Cardiac muscle cell (in vitro differentiated cells and primary cell): ENCODE measurements at regions not wholly inside any gene's neighbourhood (a gene's known extent, or its start where the extent isn't known, plus 50 kb on each side); places are given as distances from the start of the nearest gene placed in this dataset.
A peak's percentile ranks its signal among the peaks of the same experiment; 100 is the strongest.

Source experiments
- DNase-seq, 2 donors: peaks; one replicate each; pipeline versions ENCODE4 v3.0.0 to v3.0.0-alpha.2; 2010 to 2017; ENCODE audit warnings: low read depth in 1 of 2, low spot score in 1 of 2
- H3K27ac ChIP-seq: fragments of 200-600 bp; sonication (generic); 2 replicates; pipeline ENCODE4 v1.5.1; 2016
- H3K27me3 ChIP-seq: fragments of 200-600 bp; sonication (generic); 2 replicates; pipeline ENCODE4 v1.6.0; 2016; ENCODE audit warnings: control low read depth
- H3K36me3 ChIP-seq: fragments of 200-600 bp; sonication (generic); 2 replicates; pipeline ENCODE4 v1.5.1; 2016; ENCODE audit warnings: control low read depth
- H3K4me1 ChIP-seq: fragments of 200-600 bp; sonication (generic); 2 replicates; pipeline ENCODE4 v1.8.1; 2017; ENCODE audit warnings: low read depth, mild to moderate bottlenecking, mixed run types
- H3K4me3 ChIP-seq: fragments of 200-600 bp; sonication (generic); 2 replicates; pipeline ENCODE4 v1.5.1; 2016; ENCODE audit warnings: mild to moderate bottlenecking
- H3K9me3 ChIP-seq: fragments of 200-600 bp; sonication (generic); 2 replicates; pipeline ENCODE4 v1.5.1; 2017; ENCODE audit warnings: low read depth, mild to moderate bottlenecking, control low read depth
- CTCF ChIP-seq: IDR thresholded peaks from 2 replicates; pipeline ENCODE4 v1.5.1; 2012; ENCODE audit warnings: low read depth, mild to moderate bottlenecking, low read length

DNA sequence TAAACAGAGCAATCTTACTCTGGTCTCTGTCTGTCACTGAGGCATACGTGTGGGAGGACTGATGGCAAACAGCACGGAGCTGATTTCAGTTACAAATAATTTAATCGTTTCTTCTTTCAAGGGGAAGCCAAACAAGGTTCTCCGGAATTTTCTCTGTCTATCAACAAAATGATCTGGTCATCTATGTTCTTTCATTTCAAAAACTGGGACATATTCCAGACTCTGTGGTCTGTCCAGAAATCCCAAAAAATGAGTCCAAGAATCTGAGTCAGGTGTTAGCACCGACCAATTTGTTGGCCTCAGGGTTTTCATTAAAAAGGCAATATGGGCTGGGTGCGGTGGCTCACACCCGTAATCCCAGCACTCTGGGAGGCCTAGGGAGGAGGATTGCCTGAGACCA lies 69.9 kb upstream of the ZNF608 start:
- no peak overlapping the region for H3K4me3 ChIP-seq
- no peak for DNase-seq

DNA sequence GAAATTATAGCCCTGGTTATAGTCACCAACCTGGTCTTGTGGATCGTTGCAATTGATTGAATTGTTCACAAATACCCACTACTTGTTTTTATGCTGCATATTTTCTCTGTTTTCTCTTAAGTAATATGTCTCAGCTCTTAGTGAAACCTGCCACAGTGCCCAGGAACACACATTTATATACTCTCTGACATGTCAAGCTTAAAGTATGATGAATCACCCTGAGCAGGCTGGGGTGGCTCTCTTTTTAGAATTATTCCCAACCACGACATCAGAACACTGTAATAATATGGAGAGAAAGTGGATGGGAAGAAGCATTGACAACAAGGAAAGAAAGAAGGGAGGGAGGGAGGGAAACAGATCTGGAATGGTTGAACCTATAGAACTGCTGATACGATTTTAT lies 72.8 kb upstream of the ZNF608 start:
- H3K4me1 ChIP-seq: peaks cover 26% of the 10 kb centered on the region
- TF ChIP-seq CTCF: no peak
- H3K36me3 ChIP-seq: no peaks in the 10 kb centered on the region
- no peaks in the 10 kb centered on the region for H3K9me3 ChIP-seq
- no peak overlapping the region for H3K27ac ChIP-seq
- DNase-seq: no peak
- H3K4me3 ChIP-seq: no peak overlapping the region
- no peaks in the 10 kb centered on the region for H3K27me3 ChIP-seq

More for the DNA sequence above, 69.9 kb upstream of the ZNF608 start:
- Histone ChIP-seq H3K36me3 (no peaks in the 10 kb centered on the region), H3K4me1 (peaks cover 32% of the 10 kb centered on the region), H3K27ac (no peak overlapping the region), H3K27me3 (no peaks in the 10 kb centered on the region), H3K9me3 (no peaks in the 10 kb centered on the region)
- no peak for TF ChIP-seq CTCF

DNA sequence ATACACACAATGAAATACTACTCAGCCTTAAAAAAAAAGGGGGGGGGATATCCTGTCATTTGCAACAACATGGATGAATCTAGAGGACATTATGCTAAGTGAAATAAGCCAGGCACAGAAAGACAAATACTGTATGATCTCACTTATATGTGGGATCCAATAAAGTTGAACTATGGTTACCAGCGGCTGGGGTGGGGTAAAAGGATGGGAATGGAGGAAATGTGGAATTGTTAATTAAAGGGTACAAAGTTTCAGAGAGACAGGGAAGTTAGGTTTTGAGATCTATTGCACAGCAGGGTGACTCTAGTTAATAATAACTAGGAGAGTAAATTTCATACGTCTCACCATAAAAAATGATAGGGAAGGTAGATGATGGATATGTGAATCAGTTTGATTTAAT lies 76.2 kb upstream of the ZNF608 start:
- DNase-seq: no peak
- TF ChIP-seq CTCF: no peak
- Histone ChIP-seq H3K9me3 (no peaks in the 10 kb centered on the region), H3K4me3 (no peak overlapping the region), H3K36me3 (no peaks in the 10 kb centered on the region), H3K27me3 (no peaks in the 10 kb centered on the region), H3K27ac (no peak overlapping the region), H3K4me1 (peaks cover 24% of the 10 kb centered on the region)

GRCh38 chr5:124823380-124823779 lies 76.9 kb upstream of the ZNF608 start:
- no peak for TF ChIP-seq CTCF
- Histone ChIP-seq H3K36me3 (no peaks in the 10 kb centered on the region), H3K4me1 (peaks cover 22% of the 10 kb centered on the region), H3K9me3 (no peaks in the 10 kb centered on the region), H3K27me3 (no peaks in the 10 kb centered on the region), H3K4me3 (no peak overlapping the region), H3K27ac (no peak overlapping the region)
- no peak for DNase-seq

DNA sequence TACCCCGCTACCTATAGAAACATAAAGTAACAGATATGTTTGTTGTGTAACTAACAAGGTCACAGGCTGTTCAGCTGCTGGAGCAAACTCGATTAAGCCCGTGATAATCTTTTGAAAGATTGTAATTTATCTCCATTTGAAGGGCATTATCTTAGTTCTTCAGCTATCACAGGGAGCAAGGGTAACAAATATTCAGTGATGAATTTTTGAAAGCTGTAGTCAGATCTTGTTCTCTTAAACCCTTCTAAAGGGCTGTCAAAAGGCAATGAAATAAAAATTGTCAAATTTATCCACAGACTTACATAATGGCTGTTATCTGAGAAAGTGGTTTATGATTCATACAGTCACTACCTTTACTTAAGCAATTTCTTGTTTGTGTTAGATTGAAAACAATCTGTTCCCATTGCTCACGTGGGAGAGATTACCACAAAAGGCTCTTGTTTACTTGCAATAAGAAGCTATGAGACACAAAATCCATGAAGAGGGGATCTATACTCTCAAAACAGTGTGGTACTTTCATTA lies 78.3 kb upstream of the ZNF608 start:
- Histone ChIP-seq H3K27me3 (no peaks in the 10 kb centered on the region), H3K36me3 (no peaks in the 10 kb centered on the region), H3K4me1 (peaks cover 12% of the 10 kb centered on the region), H3K27ac (no peak overlapping the region), H3K9me3 (no peaks in the 10 kb centered on the region), H3K4me3 (no peak overlapping the region)
- no peak for TF ChIP-seq CTCF
- DNase-seq: peak in 1 of 2 donors; percentile 91
